GM12864 (cell line): ENCODE measurements at regions not wholly inside any gene's neighbourhood (a gene's known extent, or its start where the extent isn't known, plus 50 kb on each side); places are given as distances from the start of the nearest gene placed in this dataset.

ENCODE experiments used
- DNase-seq: peaks from one replicate; pipeline ENCODE4 v3.0.0-alpha.2; 2011; ENCODE audit warnings: low read depth
- H3K4me3 ChIP-seq: 2 replicates; pipeline ENCODE4 v1.5.1; 2011; ENCODE audit warnings: mild to moderate bottlenecking, low read depth, low read length, control low read depth
- CTCF ChIP-seq: IDR thresholded peaks from 2 replicates; pipeline ENCODE4 v1.5.1; 2011; ENCODE audit warnings: low read depth, mild to moderate bottlenecking, moderate library complexity, low read length, control low read depth, inconsistent platforms; ENCODE audit errors: missing control alignments

- no peak for TF ChIP-seq CTCF
- no peak for DNase-seq
- H3K4me3 ChIP-seq, result no peak overlapping the region
Measured at GRCh38 chr9:85130764-85131163, 461.2 kb downstream of the NTRK2 start.

- TF ChIP-seq CTCF, result no peak
- no peak for DNase-seq
- no peak overlapping the region for H3K4me3 ChIP-seq
Measured at GRCh38 chr9:85130260-85130659, 460.7 kb downstream of the NTRK2 start.

GRCh38 chr9:85129514-85129913, 460.0 kb downstream of the NTRK2 start:
- no peak for TF ChIP-seq CTCF
- H3K4me3 ChIP-seq, result no peak overlapping the region
- no peak for DNase-seq

GRCh38 chr9:85118990-85119755, 449.6 kb downstream of the NTRK2 start:
- no peak overlapping the region for H3K4me3 ChIP-seq
- no peak for DNase-seq
- TF ChIP-seq CTCF, result no peak

- TF ChIP-seq CTCF, result no peak
- no peak overlapping the region for H3K4me3 ChIP-seq
- no peak for DNase-seq
Measured at GRCh38 chr9:85117831-85118230, 448.3 kb downstream of the NTRK2 start.

GRCh38 chr9:85115473-85115872, 445.9 kb downstream of the NTRK2 start:
- no peak for DNase-seq
- H3K4me3 ChIP-seq, result no peak overlapping the region
- TF ChIP-seq CTCF, result no peak

- DNase-seq, result no peak
- TF ChIP-seq CTCF, result no peak
Measured at GRCh38 chr9:85114799-85115198, 445.3 kb downstream of the NTRK2 start.

More at GRCh38 chr9:85114799-85115198, 445.3 kb downstream of the NTRK2 start:
- no peak overlapping the region for H3K4me3 ChIP-seq
